GM18870 (cell line): ENCODE measurements at regions not wholly inside any gene's neighbourhood (a gene's known extent, or its start where the extent isn't known, plus 50 kb on each side); places are given as distances from the start of the nearest gene placed in this dataset.
A peak's percentile ranks its signal among the peaks of the same experiment; 100 is the strongest.
"Not testable (repeated sequence)": the region's sequence is repeated elsewhere in the genome, so short reads cannot be mapped to it uniquely, and the experiment has no call there.

Source experiments
- ATAC-seq: cut with Tn5 transposase; IDR thresholded peaks from one replicate; pipeline ENCODE4 v1.9.1; 2021; ENCODE audit warnings: moderate library complexity; ENCODE audit not compliant: unreplicated experiment

DNA sequence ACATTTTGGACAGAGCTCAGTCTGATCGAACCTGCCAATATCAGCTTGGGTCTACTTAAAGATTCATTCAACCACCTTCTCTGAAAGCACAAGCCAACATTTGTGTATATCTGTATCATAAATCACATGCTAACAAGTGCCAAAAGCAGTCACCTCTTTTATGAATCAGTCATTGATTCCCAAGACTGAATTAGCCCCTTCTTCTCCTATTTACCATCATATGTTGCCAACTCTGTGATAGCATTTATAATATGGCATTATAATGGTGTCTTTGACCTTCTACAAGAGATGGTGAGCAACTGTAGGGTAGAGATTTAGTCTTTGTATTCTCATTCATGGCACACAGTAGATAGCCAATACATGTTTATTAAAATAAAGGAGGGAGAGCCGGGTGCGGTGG is 61.4 kb downstream of the DDX53 start:
- ATAC-seq: no peak

- ATAC-seq: no peak
Measured at GRCh38 chrX:23062359-23062758, 62.6 kb downstream of the DDX53 start.

- peak; percentile 80 for ATAC-seq
Measured at GRCh38 chrX:23066588-23067281, 67.0 kb downstream of the DDX53 start.

DNA sequence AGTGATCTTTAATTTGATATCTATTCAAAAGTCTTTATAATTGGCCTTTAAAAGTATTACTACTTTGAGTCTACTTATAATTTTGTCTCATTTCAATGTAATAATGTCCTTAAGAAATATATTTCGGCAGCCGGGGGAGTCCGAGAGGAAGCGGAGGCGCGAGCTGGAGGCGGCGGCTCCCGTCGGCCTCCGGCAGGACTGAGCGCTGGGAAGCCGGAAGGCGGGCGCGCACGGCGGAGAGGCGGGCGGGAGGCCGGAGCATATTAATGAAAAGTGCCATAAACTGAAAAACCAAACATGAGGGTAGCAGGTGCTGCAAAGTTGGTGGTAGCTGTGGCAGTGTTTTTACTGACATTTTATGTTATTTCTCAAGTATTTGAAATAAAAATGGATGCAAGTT is 75.7 kb downstream of the DDX53 start:
- ATAC-seq: not testable (repeated sequence)

GRCh38 chrX:23079347-23079746 is 79.6 kb downstream of the DDX53 start:
- ATAC-seq: no peak

DNA sequence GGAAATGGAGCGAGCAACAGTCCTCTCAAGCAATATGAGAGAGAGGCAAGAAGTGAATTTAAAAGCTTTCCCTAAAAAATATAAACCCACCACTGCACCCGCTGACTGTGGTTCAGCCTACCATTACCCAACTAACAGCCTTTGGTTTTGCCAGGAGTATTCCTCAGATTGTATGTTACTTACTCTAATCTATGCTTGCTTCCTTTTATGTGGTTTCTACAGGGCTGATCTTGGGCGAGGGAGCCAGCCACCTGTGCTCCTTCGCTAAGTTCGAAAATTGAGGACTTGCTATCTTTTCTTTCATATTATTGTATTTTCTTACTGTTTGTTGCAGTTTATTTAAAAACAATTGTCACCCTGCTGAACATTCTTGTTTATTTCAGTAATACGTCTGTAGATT is 101.1 kb downstream of the DDX53 start:
- no peak for ATAC-seq

- ATAC-seq: no peak
Measured at GRCh38 chrX:23103546-23103945, 103.8 kb downstream of the DDX53 start.

GRCh38 chrX:23114241-23114640 is 114.5 kb downstream of the DDX53 start:
- no peak for ATAC-seq

GRCh38 chrX:23115651-23116050 is 115.9 kb downstream of the DDX53 start:
- ATAC-seq: no peak

- ATAC-seq: no peak
Measured at GRCh38 chrX:23118163-23118562, 118.4 kb downstream of the DDX53 start.

GRCh38 chrX:23118890-23119527 is 119.2 kb downstream of the DDX53 start:
- ATAC-seq: no peak

GRCh38 chrX:23127586-23127985 is 127.8 kb downstream of the DDX53 start:
- no peak for ATAC-seq

DNA sequence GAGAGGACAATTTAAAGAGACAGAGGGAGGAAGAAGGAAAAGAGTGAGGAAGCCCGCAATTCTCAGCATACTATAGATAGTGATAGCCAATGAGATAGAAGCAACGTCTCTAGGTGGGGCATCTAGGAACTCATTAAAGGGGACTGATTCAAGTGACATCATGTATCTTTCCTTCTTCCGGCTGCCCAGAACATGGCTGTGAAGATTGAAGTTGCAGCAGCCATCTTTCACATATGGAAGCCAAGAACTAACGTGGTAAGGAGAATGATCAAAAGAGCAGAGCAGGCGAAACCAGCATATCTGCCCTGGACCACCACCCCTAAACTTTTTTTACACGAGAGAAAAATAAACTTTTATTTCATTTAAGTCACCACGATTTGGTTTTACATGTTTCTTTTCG is 133.8 kb downstream of the DDX53 start:
- ATAC-seq: no peak

DNA sequence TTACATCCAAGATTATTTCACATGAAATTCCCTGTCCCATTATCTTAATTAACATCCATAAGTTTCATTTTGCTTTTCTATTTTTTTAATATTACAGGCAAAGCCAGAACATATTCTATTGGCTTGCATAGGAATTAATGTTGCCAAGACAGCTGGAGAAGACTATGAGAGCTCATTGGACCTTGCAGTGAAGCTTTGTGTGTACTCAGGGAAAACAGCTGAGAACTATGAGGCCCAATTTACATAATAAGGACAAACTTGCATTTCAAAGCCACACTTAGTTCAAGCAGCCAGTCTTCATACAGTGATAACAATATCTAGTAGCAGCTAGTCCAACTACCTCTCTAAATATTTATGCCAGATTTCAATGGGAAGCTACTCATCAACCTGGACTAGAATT is 134.4 kb downstream of the DDX53 start:
- no peak for ATAC-seq

GRCh38 chrX:23136816-23137215 is 137.1 kb downstream of the DDX53 start:
- ATAC-seq: no peak

GRCh38 chrX:23168291-23168690 is 166.4 kb upstream of the PTCHD1 start:
- no peak for ATAC-seq

GRCh38 chrX:23185951-23186350 is 148.7 kb upstream of the PTCHD1 start:
- peak; percentile 87 for ATAC-seq

DNA sequence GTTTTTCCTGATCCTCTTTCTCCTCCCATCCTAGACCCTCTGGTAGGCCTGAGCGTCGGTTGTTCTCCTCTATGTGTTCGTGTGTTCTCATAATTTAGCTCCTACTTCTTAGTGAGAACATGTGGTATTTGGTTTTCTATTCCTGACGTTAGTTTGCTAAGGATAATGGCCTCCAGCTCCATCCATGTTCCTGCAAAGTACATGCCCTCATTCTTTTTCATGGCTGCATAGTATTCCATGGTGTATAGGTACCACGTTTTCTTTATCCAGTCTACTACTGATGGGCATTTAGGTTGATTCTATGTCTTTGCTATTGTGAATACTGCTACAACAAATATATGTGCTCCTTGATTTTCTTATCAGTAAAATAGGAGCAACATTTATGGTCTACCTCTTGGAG is 146.8 kb upstream of the PTCHD1 start:
- ATAC-seq: no peak

DNA sequence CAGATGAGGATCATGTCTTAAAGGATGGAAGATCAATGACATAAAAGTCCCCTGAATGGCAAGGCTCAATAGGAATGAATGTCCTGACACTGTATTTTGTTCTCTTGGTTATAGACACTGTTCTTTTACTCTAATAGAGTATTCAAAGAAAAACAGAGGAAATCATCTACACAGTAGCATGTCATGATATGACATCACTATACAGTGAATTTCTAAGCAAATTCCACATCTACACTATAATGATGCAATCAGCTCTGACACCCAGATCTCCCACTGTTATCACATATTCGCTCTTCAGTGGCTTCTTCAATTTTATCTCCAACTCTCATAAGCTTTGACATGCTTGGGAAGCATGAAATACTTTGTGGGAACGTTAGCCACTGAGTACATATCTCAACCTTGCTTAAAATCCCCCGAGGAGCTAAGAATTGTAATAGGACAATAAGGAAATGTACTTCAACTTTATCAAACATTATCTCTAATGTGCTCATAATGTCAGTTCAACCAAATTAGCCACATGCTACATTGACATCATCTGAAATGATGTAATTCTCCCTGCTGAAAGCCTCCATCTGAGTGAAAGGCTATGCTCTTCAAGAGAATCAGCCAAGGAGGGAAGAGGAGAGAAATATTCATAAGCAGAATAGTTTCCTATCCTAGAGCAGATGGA is 139.6 kb upstream of the PTCHD1 start:
- ATAC-seq: no peak

DNA sequence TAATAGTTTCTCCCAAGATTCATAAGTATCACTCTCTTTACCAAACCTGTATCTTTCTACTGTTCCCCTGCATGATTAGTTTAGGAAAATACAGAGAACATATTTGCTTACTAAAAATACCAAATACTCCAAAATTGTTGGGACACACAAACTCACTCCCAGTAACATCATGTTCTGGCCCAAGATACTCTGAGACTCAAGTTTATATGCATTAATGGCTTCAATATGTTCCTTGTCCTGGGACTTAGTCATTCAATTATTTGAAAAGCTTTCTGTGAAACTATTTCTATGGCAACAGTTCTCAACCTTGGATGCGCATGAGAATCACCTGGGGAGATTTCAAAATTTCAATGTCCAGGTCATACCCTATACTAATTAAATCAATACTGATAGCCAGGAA is 138.9 kb upstream of the PTCHD1 start:
- no peak for ATAC-seq

- no peak for ATAC-seq
Measured at GRCh38 chrX:23201706-23202105, 132.9 kb upstream of the PTCHD1 start.

DNA sequence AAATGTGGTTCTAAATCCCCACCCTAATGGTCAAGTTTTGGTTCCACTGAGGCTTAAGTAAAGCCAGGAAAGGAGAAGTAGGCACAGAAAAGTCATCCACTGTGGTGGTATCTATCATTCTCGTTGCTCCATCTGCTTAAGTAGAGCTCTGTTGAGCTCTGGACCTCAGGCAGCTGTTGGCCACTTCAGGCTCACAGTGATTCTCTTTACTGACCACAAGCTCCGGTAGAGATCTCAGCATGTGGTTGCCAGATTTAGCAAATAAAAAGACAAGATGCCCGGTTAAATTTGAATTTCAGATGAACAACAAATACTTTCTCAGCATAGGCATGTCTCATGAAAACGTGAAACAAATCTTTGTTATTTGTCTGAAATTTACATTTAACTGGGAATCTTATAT is 132.3 kb upstream of the PTCHD1 start:
- ATAC-seq: no peak
